B cell (primary cell): ENCODE measurements at regions not wholly inside any gene's neighbourhood (a gene's known extent, or its start where the extent isn't known, plus 50 kb on each side); places are given as distances from the start of the nearest gene placed in this dataset.

Experiments
- ATAC-seq: fragments of 200-7000 bp; cut with Tn5 transposase; one replicate; pipeline ENCODE4 v1.10.0; 2021; ENCODE audit warnings: low read depth, mild to moderate bottlenecking, moderate number of reproducible peaks, moderate library complexity
- CTCF ChIA-PET: fragments of 350-600 bp; sonication (Branson Sonifier 250); formaldehyde crosslinking; loops from one replicate; lab custom pipeline; 2021; ENCODE audit warnings: antibody characterized with exemption, inconsistent platforms; lab: Charles Lee
- POLR2A ChIA-PET: fragments of 350-600 bp; sonication (Branson Sonifier 250); formaldehyde crosslinking; loops from one replicate; lab custom pipeline; 2021; ENCODE audit warnings: antibody characterized with exemption; lab: Charles Lee
- DNase-seq: peaks from one replicate; pipeline ENCODE4 v3.0.0; 2013
- H2AFZ ChIP-seq: 2 replicates; pipeline ENCODE4 v1.6.1; 2012; ENCODE audit warnings: mild to moderate bottlenecking, low read depth, low read length; ENCODE audit not compliant: insufficient read depth, poor library complexity, severe bottlenecking
- H3K27ac ChIP-seq, 2 donors: 1 replicate in 1 of 2; 2 replicates in 1 of 2; pipeline ENCODE4 v1.5.1; 2012 to 2013; ENCODE audit warnings: low read length in 2 of 2, mild to moderate bottlenecking in 2 of 2, moderate library complexity in 1 of 2
- H3K27me3 ChIP-seq, 4 experiments: fragments of 200-600 bp in 1 of 4; sonication (generic) in 1 of 4; replicated peaks in 1 of 4; 1 replicate in 2 of 4; 2 replicates in 2 of 4; pipeline versions ENCODE4 v1.6.1 to v1.7.0; 2013 to 2016; ENCODE audit warnings: low read length in 3 of 4, mild to moderate bottlenecking in 2 of 4, mixed read lengths in 1 of 4, moderate library complexity in 1 of 4; ENCODE audit not compliant: insufficient read depth in 4 of 4, control insufficient read depth in 3 of 4; ENCODE audit errors: control extremely low read depth in 1 of 4
- H3K36me3 ChIP-seq, 2 experiments: replicated peaks in 1 of 2; 1 replicate in 1 of 2; 2 replicates in 1 of 2; pipeline versions ENCODE4 v1.6.1 to v1.7.1; 2013; ENCODE audit warnings: low read length in 1 of 2; ENCODE audit not compliant: insufficient read depth in 2 of 2, control insufficient read depth in 1 of 2; ENCODE audit errors: control extremely low read depth in 1 of 2, extremely low read depth in 1 of 2
- H3K4me1 ChIP-seq, 2 donors: fragments of 200-600 bp in 1 of 2; sonication (generic) in 1 of 2; 1 replicate in 1 of 2; 2 replicates in 1 of 2; pipeline versions ENCODE4 v1.5.1 to v1.6.1; 2013 to 2017; ENCODE audit warnings: low read length in 2 of 2; ENCODE audit not compliant: control insufficient read depth in 2 of 2, insufficient read depth in 2 of 2
- H3K4me2 ChIP-seq: replicated peaks from 2 replicates; pipeline ENCODE3; 2012; ENCODE audit warnings: mild to moderate bottlenecking, low read depth, low read length; ENCODE audit not compliant: poor library complexity, severe bottlenecking
- H3K4me3 ChIP-seq, 5 experiments: fragments of 200-600 bp in 1 of 5; sonication (generic) in 1 of 5; 1 replicate in 3 of 5; 2 replicates in 2 of 5; pipeline versions ENCODE4 v1.5.1 to v1.7.0; 2011 to 2016; ENCODE audit warnings: low read length in 4 of 5, mild to moderate bottlenecking in 4 of 5, low read depth in 2 of 5, control low read depth in 1 of 5, moderate library complexity in 1 of 5; ENCODE audit not compliant: insufficient read depth in 1 of 5; ENCODE audit errors: control extremely low read depth in 1 of 5, extremely low read depth in 1 of 5
- H3K79me2 ChIP-seq: fragments of 200-600 bp; sonication (generic); one replicate; pipeline ENCODE4 v1.6.0; 2016; ENCODE audit warnings: low read length; ENCODE audit not compliant: control insufficient read depth, insufficient read depth
- H3K9ac ChIP-seq: fragments of 200-600 bp; sonication (generic); 2 replicates; pipeline ENCODE4 v1.6.1; 2017; ENCODE audit warnings: mild to moderate bottlenecking, low read length, moderate library complexity
- H3K9me3 ChIP-seq, 3 donors: one replicate each; pipeline versions ENCODE4 v1.6.1 to v1.7.1; 2013; ENCODE audit warnings: low read length in 2 of 3; ENCODE audit not compliant: control insufficient read depth in 2 of 3, insufficient read depth in 1 of 3; ENCODE audit errors: control extremely low read depth in 1 of 3
- H4K20me1 ChIP-seq: 2 replicates; pipeline ENCODE4 v1.6.0; 2012; ENCODE audit warnings: mild to moderate bottlenecking, low read length; ENCODE audit not compliant: insufficient read depth, control insufficient read depth, poor library complexity, severe bottlenecking
- H3K27ac Mint-ChIP-seq: one replicate; pipeline ENCODE4 v1.8.0; 2021; ENCODE audit warnings: mixed read lengths
- H3K27me3 Mint-ChIP-seq: one replicate; pipeline ENCODE4 v1.8.0; 2021; ENCODE audit warnings: mixed read lengths
- H3K4me1 Mint-ChIP-seq: one replicate; pipeline ENCODE4 v1.8.0; 2021; ENCODE audit warnings: mixed read lengths
- H3K4me3 Mint-ChIP-seq: one replicate; pipeline ENCODE4 v1.8.0; 2021; ENCODE audit warnings: mixed read lengths
- H3K9me3 Mint-ChIP-seq: one replicate; pipeline ENCODE4 v1.8.0; 2022; ENCODE audit warnings: mixed read lengths; ENCODE audit not compliant: insufficient read depth
- CTCF ChIP-seq: fragments of 200-600 bp; IDR thresholded peaks from one replicate; pipeline ENCODE4 v1.8.0; 2022; ENCODE audit warnings: antibody characterized with exemption, mild to moderate bottlenecking
- EZH2 ChIP-seq: IDR thresholded peaks from 2 replicates; pipeline ENCODE4 v1.6.1; 2012; ENCODE audit warnings: borderline replicate concordance, low read depth, mild to moderate bottlenecking, moderate library complexity, low read length; ENCODE audit not compliant: insufficient read depth, poor library complexity, severe bottlenecking
- WGBS: methylation state at CpG from one replicate; pipeline ENCODE4 v1.1.5; 2013; ENCODE audit warnings: missing lambda C conversion rate; ENCODE audit not compliant: insufficient coverage; 5-methylcytosine and 5-hydroxymethylcytosine counted together
- intact Hi-C: fragments of 100-400 bp; cut with micrococcal nuclease; formaldehyde crosslinking; loops from one replicate; pipeline ENCODE4 v1.10.0; 2022

GRCh38 chr4:173700650-173701049 lies 170.6 kb upstream of the HAND2 start:
- no peak overlapping the region for H3K4me2 ChIP-seq
- TF ChIP-seq CTCF = no peak
- TF ChIP-seq EZH2 = no peak
- no peak overlapping the region for H3K4me3 Mint-ChIP-seq
- ChIA-PET POLR2A (no interaction called here), CTCF (no interaction called here)
- peaks cover 0 to 7% (median 0%) of the 10 kb centered on the region in 3 donors for H3K9me3 ChIP-seq
- H3K27me3 ChIP-seq = no peaks in the 10 kb centered on the region
- H3K27ac Mint-ChIP-seq = no peak overlapping the region
- H3K27me3 Mint-ChIP-seq = no peaks in the 10 kb centered on the region
- intact Hi-C loops = no loop called here
- H3K9me3 Mint-ChIP-seq = no peaks in the 10 kb centered on the region
- WGBS = no CpG with 5 or more reads among the region's 4 CpGs
- H2AFZ ChIP-seq = no peak overlapping the region
- no peak overlapping the region for H3K9ac ChIP-seq
- H4K20me1 ChIP-seq = no peaks in the 10 kb centered on the region
- H3K4me1 ChIP-seq = no peaks in the 10 kb centered on the region
- H3K4me3 ChIP-seq = no peak overlapping the region
- H3K36me3 ChIP-seq = no peaks in the 10 kb centered on the region
- H3K4me1 Mint-ChIP-seq = no peaks in the 10 kb centered on the region
- no peak for DNase-seq
- no peaks in the 10 kb centered on the region for H3K79me2 ChIP-seq
- no peak for ATAC-seq
- no peak overlapping the region for H3K27ac ChIP-seq

- ATAC-seq (no peak), DNase-seq (no peak)
- Histone ChIP-seq H4K20me1 (no peaks in the 10 kb centered on the region), H3K27me3 (no peaks in the 10 kb centered on the region), H3K4me3 (no peak overlapping the region), H3K4me1 (no peaks in the 10 kb centered on the region), H3K9me3 (peaks cover 0 to 6% (median 0%) of the 10 kb centered on the region in 3 donors), H3K4me2 (no peak overlapping the region), H3K36me3 (no peaks in the 10 kb centered on the region), H3K79me2 (no peaks in the 10 kb centered on the region), H3K27ac (no peak overlapping the region), H3K9ac (no peak overlapping the region), H2AFZ (no peak overlapping the region)
- Mint-ChIP-seq H3K27ac (no peak overlapping the region), H3K27me3 (no peaks in the 10 kb centered on the region), H3K9me3 (no peaks in the 10 kb centered on the region), H3K4me1 (no peaks in the 10 kb centered on the region), H3K4me3 (no peak overlapping the region)
- ChIA-PET POLR2A (no interaction called here), CTCF (interaction anchor here (0.6 kb wide), 1 partner anchor 66 kb away, joined by 3 read pairs; no protein-coding TSS in a partner anchor)
- TF ChIP-seq CTCF = no peak
- no peak for TF ChIP-seq EZH2
- WGBS = 80% methylated on average over 1 of the region's 2 CpGs
- intact Hi-C loops = no loop called here
Measured at GRCh38 chr4:173699841-173700475, 169.9 kb upstream of the HAND2 start.
